ENCODE measurements at regions not wholly inside any gene's neighbourhood (a gene's known extent, or its start where the extent isn't known, plus 50 kb on each side); places are given as distances from the start of the nearest gene placed in this dataset.

DNA sequence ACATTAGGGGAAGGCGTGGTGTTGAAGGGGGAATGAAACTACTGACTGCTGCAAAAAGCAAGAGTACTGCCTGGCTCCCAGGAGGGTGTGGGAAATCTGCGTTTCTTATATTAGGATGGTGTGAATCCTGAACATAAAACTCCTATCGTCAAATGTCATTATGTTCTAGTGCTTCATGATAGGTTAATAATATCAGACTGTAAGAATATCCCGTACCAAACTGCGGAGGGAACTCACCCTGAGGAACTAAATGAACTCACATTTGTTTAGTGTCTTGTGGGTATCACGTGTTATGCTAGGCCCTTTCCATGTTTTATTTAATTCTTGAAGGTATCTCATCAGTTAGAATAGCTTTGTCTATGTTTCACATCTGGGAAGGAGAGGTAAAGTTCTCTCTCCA lies 610.7 kb downstream of the QKI start:
- no peak overlapping the region for H3K9ac ChIP-seq (ENCODE audit: insufficient read depth in 1 of 2, low read depth in 2 of 2, low read length in 2 of 2)

More for the DNA sequence above, 610.7 kb downstream of the QKI start:
- Histone ChIP-seq H3K27ac (ENCODE audit: extremely low read depth, low read depth, low read length) (no peak overlapping the region), H3K79me2 (ENCODE audit: control insufficient read depth, insufficient read depth, low read length) (no peaks in the 10 kb centered on the region), H2AFZ (ENCODE audit: low read depth, low read length) (no peak overlapping the region), H3K9me1 (ENCODE audit: control insufficient read depth, insufficient read depth, low read length) (no peaks in the 10 kb centered on the region), H3K9me3 (replicated peaks; ENCODE audit: control insufficient read depth, insufficient read depth, low read depth, low read length) (no peaks in the 10 kb centered on the region), H3K4me3 (no peak overlapping the region), H3K27me3 (ENCODE audit: control insufficient read depth in 2 of 2, insufficient read depth in 2 of 2, low read length in 2 of 2) (peaks cover 2 to 14% of the 10 kb centered on the region in 2 experiments), H3K4me1 (replicated peaks in 1 of 2; ENCODE audit: control insufficient read depth in 2 of 2, insufficient read depth in 2 of 2, low read length in 2 of 2) (no peaks in the 10 kb centered on the region), H4K20me1 (replicated peaks; ENCODE audit: control insufficient read depth, insufficient read depth, low read length) (no peaks in the 10 kb centered on the region), H3K4me2 (ENCODE audit: insufficient read depth, low read length) (no peak overlapping the region), H3K36me3 (ENCODE audit: control insufficient read depth, insufficient read depth, low read length) (no peaks in the 10 kb centered on the region)
- FAIRE-seq = no peak
- intact Hi-C loops (cut with micrococcal nuclease) (no loop called here), in situ Hi-C loops (cut with MboI) (no loop called here)
- no peak for DNase-seq (ENCODE audit: extremely low read depth in 1 of 4, low spot score in 3 of 4)
- TF ChIP-seq MTA3 (IDR thresholded peaks at IDR 0.05; ENCODE audit: borderline replicate concordance) = no peak
- TF ChIP-seq, protein P1, sequence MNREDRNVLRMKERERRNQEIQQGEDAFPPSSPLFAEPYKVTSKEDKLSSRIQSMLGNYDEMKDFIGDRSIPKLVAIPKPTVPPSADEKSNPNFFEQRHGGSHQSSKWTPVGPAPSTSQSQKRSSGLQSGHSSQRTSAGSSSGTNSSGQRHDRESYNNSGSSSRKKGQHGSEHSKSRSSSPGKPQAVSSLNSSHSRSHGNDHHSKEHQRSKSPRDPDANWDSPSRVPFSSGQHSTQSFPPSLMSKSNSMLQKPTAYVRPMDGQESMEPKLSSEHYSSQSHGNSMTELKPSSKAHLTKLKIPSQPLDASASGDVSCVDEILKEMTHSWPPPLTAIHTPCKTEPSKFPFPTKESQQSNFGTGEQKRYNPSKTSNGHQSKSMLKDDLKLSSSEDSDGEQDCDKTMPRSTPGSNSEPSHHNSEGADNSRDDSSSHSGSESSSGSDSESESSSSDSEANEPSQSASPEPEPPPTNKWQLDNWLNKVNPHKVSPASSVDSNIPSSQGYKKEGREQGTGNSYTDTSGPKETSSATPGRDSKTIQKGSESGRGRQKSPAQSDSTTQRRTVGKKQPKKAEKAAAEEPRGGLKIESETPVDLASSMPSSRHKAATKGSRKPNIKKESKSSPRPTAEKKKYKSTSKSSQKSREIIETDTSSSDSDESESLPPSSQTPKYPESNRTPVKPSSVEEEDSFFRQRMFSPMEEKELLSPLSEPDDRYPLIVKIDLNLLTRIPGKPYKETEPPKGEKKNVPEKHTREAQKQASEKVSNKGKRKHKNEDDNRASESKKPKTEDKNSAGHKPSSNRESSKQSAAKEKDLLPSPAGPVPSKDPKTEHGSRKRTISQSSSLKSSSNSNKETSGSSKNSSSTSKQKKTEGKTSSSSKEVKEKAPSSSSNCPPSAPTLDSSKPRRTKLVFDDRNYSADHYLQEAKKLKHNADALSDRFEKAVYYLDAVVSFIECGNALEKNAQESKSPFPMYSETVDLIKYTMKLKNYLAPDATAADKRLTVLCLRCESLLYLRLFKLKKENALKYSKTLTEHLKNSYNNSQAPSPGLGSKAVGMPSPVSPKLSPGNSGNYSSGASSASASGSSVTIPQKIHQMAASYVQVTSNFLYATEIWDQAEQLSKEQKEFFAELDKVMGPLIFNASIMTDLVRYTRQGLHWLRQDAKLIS (CRISPR knock-in tag; IDR thresholded peaks at IDR 0.05) = no peak
- TF ChIP-seq MEF2D (tag; conservative IDR thresholded peaks at IDR 0.05; ENCODE audit: low read depth) = no peak
- no peak for TF ChIP-seq SETDB1 (IDR thresholded peaks at IDR 0.05; ENCODE audit: low read length)
- TF ChIP-seq TRIM25 (IDR thresholded peaks at IDR 0.05; ENCODE audit: borderline replicate concordance) = no peak
- TF ChIP-seq CAMTA2 (CRISPR knock-in tag; conservative IDR thresholded peaks at IDR 0.05) = no peak
- ATAC-seq = no peak
- CTCF ChIA-PET (ENCODE audit: low intra/inter-chr PET ratio) = no interaction called here
- POLR2A ChIA-PET = no interaction called here
- under 1% methylated on average over 6 of the region's 6 CpGs for WGBS (ENCODE audit: insufficient coverage, low coverage, missing lambda C conversion rate)
- no TSS peak for BruUV-seq (replicated peaks)

Measured in K562 (cell line).